Caco-2 (cell line): ENCODE measurements at regions not wholly inside any gene's neighbourhood (a gene's known extent, or its start where the extent isn't known, plus 50 kb on each side); places are given as distances from the start of the nearest gene placed in this dataset.
A peak's percentile ranks its signal among the peaks of the same experiment; 100 is the strongest.

Experiments
- BruUV-seq: library from RNA; stranded (reverse); fragments of 400-500 nt; replicated peaks from 2 replicates; lab custom pipeline; 2021; lab: Mats Ljungman, UMichigan
- CTCF ChIA-PET: fragments of 300-600 bp; sonication (Branson Sonifier 250); formaldehyde crosslinking; loops from one replicate; lab custom pipeline; 2022; ENCODE audit warnings: antibody characterized with exemption; lab: Charles Lee
- POLR2A ChIA-PET: fragments of 300-600 bp; sonication (Branson Sonifier 250); formaldehyde crosslinking; loops from one replicate; lab custom pipeline; 2022; ENCODE audit warnings: antibody characterized with exemption; lab: Charles Lee
- DNase-seq, 2 experiments: peaks; one replicate each; pipeline versions ENCODE4 v3.0.0 to v3.0.0-alpha.2; 2020 to 2022
- H3K27me3 ChIP-seq: replicated peaks from 2 replicates; pipeline ENCODE4 v1.6.0; 2011; ENCODE audit warnings: low read length; ENCODE audit not compliant: control insufficient read depth, insufficient read depth
- H3K36me3 ChIP-seq: 2 replicates; pipeline ENCODE4 v1.5.1; 2011; ENCODE audit warnings: low read length; ENCODE audit not compliant: control insufficient read depth, insufficient read depth
- H3K4me1 ChIP-seq: fragments of 250-450 bp; sonication (Bioruptor Pico); 2 replicates; pipeline ENCODE4 v1.5.1; 2020; ENCODE audit warnings: mild to moderate bottlenecking
- H3K4me3 ChIP-seq: 2 replicates; pipeline ENCODE4 v1.5.1; 2011; ENCODE audit warnings: low read depth, mild to moderate bottlenecking, control low read depth, low read length
- H3K9me3 ChIP-seq: fragments of 250-450 bp; sonication (Bioruptor Pico); 2 replicates; pipeline ENCODE4 v1.5.1; 2020; ENCODE audit warnings: mild to moderate bottlenecking, moderate library complexity
- H3K27ac Mint-ChIP-seq: one replicate; pipeline ENCODE4 v1.8.0; 2022; ENCODE audit warnings: mixed read lengths; ENCODE audit not compliant: unreplicated experiment
- H3K27me3 Mint-ChIP-seq: one replicate; pipeline ENCODE4 v1.8.0; 2022; ENCODE audit warnings: mixed read lengths; ENCODE audit not compliant: insufficient read depth, unreplicated experiment
- H3K36me3 Mint-ChIP-seq: one replicate; pipeline ENCODE4 v1.8.0; 2022; ENCODE audit warnings: mild to moderate bottlenecking, mixed read lengths; ENCODE audit not compliant: insufficient read depth, unreplicated experiment
- H3K4me1 Mint-ChIP-seq: one replicate; pipeline ENCODE4 v1.8.0; 2022; ENCODE audit warnings: low read depth, mixed read lengths; ENCODE audit not compliant: unreplicated experiment
- H3K4me3 Mint-ChIP-seq: one replicate; pipeline ENCODE4 v1.8.0; 2022; ENCODE audit warnings: mild to moderate bottlenecking, moderate library complexity, mixed read lengths; ENCODE audit not compliant: unreplicated experiment
- H3K9me3 Mint-ChIP-seq: one replicate; pipeline ENCODE4 v1.8.0; 2022; ENCODE audit warnings: mixed read lengths; ENCODE audit not compliant: unreplicated experiment
- CTCF ChIP-seq, 2 experiments: fragments of 200-600 bp in 1 of 2; IDR thresholded peaks; 1 replicate in 1 of 2; 2 replicates in 1 of 2; pipeline versions ENCODE4 v1.5.1 to v1.8.0; 2011 to 2022; ENCODE audit warnings: antibody characterized with exemption in 1 of 2, control low read depth in 1 of 2, inconsistent platforms in 1 of 2, low read depth in 1 of 2, low read length in 1 of 2, mild to moderate bottlenecking in 1 of 2, moderate library complexity in 1 of 2; ENCODE audit not compliant: insufficient read depth in 1 of 2, severe bottlenecking in 1 of 2, unreplicated experiment in 1 of 2
- intact Hi-C: fragments of 100-400 bp; cut with micrococcal nuclease; formaldehyde crosslinking; loops from one replicate; pipeline ENCODE4 v1.10.0; 2022; ENCODE audit not compliant: unreplicated experiment

DNA sequence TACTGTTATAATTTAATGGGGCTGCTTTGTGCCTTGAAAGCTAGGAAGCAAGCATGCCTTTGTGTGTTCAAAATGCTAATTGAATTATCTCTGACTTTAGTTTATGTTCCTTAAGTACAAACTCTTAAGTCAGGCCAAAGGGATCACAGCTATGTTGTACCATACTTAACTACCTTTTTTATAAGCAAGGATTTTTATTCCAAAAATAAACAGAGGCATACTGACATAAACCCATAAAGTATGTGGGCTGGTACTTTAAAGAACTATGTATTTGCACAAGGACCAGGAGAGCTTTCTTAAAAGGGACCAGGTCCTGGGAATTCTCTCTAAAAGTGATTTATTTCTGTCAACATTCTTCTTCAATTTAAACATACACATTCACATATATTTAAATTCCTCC is 57.8 kb upstream of the HCCS start:
- Histone ChIP-seq H3K9me3 (no peaks in the 10 kb centered on the region), H3K27me3 (no peaks in the 10 kb centered on the region), H3K36me3 (no peaks in the 10 kb centered on the region), H3K4me1 (peaks cover 9% of the 10 kb centered on the region), H3K4me3 (no peak overlapping the region)
- Mint-ChIP-seq H3K27me3 (no peaks in the 10 kb centered on the region), H3K9me3 (peaks cover 10% of the 10 kb centered on the region), H3K4me1 (peaks cover 14% of the 10 kb centered on the region), H3K27ac (no peak overlapping the region), H3K36me3 (peaks cover 7% of the 10 kb centered on the region), H3K4me3 (no peak overlapping the region)
- peak in 1 of 2 experiments; percentile 12 for DNase-seq
- intact Hi-C loops: loop anchor here (1.0 to 10.0 kb wide), 2 partner anchors 47 to 149 kb away; no protein-coding TSS in a partner anchor
- POLR2A ChIA-PET: no interaction called here
- BruUV-seq: no TSS peak
- TF ChIP-seq CTCF (IDR thresholded peaks at IDR 0.05; ENCODE audit: insufficient read depth in 1 of 2, low read depth in 1 of 2, low read length in 1 of 2, severe bottlenecking in 1 of 2, unreplicated experiment in 1 of 2): no peak
- CTCF ChIA-PET: interaction anchor here (0.6 to 1.2 kb wide), 2 partner anchors 47 to 70 kb away, joined by 3 to 4 read pairs; no protein-coding TSS in a partner anchor

DNA sequence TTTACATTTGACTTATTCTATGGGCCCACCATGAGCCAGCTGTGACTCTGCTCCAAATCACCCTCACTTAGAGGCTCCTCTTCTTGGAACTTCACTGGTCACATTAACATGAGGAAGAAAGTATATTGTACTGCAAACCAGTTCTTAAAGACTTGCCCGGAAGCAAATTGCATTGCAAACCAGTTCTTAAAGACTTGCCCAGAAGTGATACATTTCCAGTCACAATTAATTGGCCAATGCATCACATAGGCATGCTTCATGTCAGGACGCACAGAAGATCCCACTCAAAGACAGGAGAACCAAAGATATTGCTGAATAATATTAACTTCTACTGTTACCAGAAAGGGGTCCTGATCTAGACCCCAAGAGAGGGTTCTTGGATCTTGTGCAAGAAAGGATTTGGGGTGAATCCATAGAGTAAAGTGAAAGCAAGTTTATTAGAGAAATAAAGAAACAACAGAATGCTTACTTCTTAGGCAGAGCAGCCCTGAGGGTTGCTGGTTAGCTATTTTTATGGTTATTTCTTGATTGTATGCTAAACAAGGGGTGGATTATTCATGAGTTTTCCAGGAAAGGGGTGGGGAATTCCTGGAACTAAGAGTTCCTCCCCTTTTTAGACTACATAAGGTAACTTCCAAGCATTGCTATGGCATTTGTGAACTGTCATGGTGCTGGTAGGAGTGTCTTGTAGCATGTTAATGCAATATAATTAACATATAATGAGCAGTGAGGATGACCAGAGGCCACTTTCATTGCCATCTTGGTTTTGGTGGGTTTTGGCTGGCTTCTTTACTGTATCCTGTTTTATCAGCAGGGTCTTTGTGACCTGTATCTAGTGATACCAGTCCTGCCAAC is 54.6 kb upstream of the HCCS start:
- TF ChIP-seq CTCF (IDR thresholded peaks at IDR 0.05; ENCODE audit: insufficient read depth in 1 of 2, low read depth in 1 of 2, low read length in 1 of 2, severe bottlenecking in 1 of 2, unreplicated experiment in 1 of 2): no peak
- CTCF ChIA-PET: no interaction called here
- no peaks in the 10 kb centered on the region for H3K27me3 Mint-ChIP-seq
- no peak overlapping the region for H3K4me3 Mint-ChIP-seq
- H3K27ac Mint-ChIP-seq: no peak overlapping the region
- no peak for DNase-seq
- intact Hi-C loops: loop anchor here (10.0 kb wide), 1 partner anchor 152 kb away; no protein-coding TSS in a partner anchor
- no peaks in the 10 kb centered on the region for H3K9me3 Mint-ChIP-seq
- no peak overlapping the region for H3K4me3 ChIP-seq
- BruUV-seq: no TSS peak
- H3K9me3 ChIP-seq: no peaks in the 10 kb centered on the region
- peaks cover 13% of the 10 kb centered on the region for H3K4me1 ChIP-seq
- peaks cover 13% of the 10 kb centered on the region for H3K4me1 Mint-ChIP-seq
- H3K36me3 Mint-ChIP-seq: peaks cover 12% of the 10 kb centered on the region
- no peaks in the 10 kb centered on the region for H3K27me3 ChIP-seq
- POLR2A ChIA-PET: no interaction called here
- H3K36me3 ChIP-seq: no peaks in the 10 kb centered on the region

- no peak overlapping the region for H3K4me3 ChIP-seq
- CTCF ChIA-PET: no interaction called here
- peaks cover 4% of the 10 kb centered on the region; the same call in 1 of the 2 replicates for H3K4me1 ChIP-seq
- no peaks in the 10 kb centered on the region for H3K9me3 Mint-ChIP-seq
- no peaks in the 10 kb centered on the region for H3K27me3 ChIP-seq
- no peaks in the 10 kb centered on the region for H3K9me3 ChIP-seq
- POLR2A ChIA-PET: no interaction called here
- no peak overlapping the region for H3K27ac Mint-ChIP-seq
- H3K27me3 Mint-ChIP-seq: no peaks in the 10 kb centered on the region
- TF ChIP-seq CTCF (IDR thresholded peaks at IDR 0.05; ENCODE audit: insufficient read depth in 1 of 2, low read depth in 1 of 2, low read length in 1 of 2, severe bottlenecking in 1 of 2, unreplicated experiment in 1 of 2): no peak
- intact Hi-C loops: loop anchor here (10.0 kb wide), 1 partner anchor 155 kb away; no protein-coding TSS in a partner anchor
- H3K4me3 Mint-ChIP-seq: no peak overlapping the region
- no peak for DNase-seq
- H3K4me1 Mint-ChIP-seq: peaks cover 5% of the 10 kb centered on the region
- H3K36me3 Mint-ChIP-seq: peaks cover 5% of the 10 kb centered on the region
- H3K36me3 ChIP-seq: no peaks in the 10 kb centered on the region
- BruUV-seq: no TSS peak
These were observed 51.2 kb upstream of the HCCS start for GRCh38 chrX:11059933-11060332.
